Prostate gland (tissue), 2 donors: ENCODE measurements at regions not wholly inside any gene's neighbourhood (a gene's known extent, or its start where the extent isn't known, plus 50 kb on each side); places are given as distances from the start of the nearest gene placed in this dataset.

Source experiments
- POLR2A ChIP-seq: fragments of 450-650 bp; IDR thresholded peaks from one replicate; pipeline ENCODE4 v1.6.1; 2016; ENCODE audit warnings: antibody characterized with exemption, mild to moderate bottlenecking
- POLR2AphosphoS5 ChIP-seq: sonication (generic); formaldehyde crosslinking; IDR thresholded peaks from one replicate; pipeline ENCODE4 v1.6.1; 2017; ENCODE audit warnings: antibody characterized with exemption
- TF ChIP-seq, protein P1 (sequence below), 4 experiments: fragments of 200-600 bp in 2 of 4; fragments of 450-650 bp in 2 of 4; sonication (generic) in 2 of 4; IDR thresholded peaks; 1 replicate in 3 of 4; 2 replicates in 1 of 4; pipeline ENCODE4 v1.5.1; 2016 to 2019; ENCODE audit warnings: antibody characterized with exemption in 4 of 4, mild to moderate bottlenecking in 2 of 4, moderate library complexity in 2 of 4

- TF ChIP-seq POLR2A (no peak), POLR2AphosphoS5 (no peak)
- TF ChIP-seq, protein P1, sequence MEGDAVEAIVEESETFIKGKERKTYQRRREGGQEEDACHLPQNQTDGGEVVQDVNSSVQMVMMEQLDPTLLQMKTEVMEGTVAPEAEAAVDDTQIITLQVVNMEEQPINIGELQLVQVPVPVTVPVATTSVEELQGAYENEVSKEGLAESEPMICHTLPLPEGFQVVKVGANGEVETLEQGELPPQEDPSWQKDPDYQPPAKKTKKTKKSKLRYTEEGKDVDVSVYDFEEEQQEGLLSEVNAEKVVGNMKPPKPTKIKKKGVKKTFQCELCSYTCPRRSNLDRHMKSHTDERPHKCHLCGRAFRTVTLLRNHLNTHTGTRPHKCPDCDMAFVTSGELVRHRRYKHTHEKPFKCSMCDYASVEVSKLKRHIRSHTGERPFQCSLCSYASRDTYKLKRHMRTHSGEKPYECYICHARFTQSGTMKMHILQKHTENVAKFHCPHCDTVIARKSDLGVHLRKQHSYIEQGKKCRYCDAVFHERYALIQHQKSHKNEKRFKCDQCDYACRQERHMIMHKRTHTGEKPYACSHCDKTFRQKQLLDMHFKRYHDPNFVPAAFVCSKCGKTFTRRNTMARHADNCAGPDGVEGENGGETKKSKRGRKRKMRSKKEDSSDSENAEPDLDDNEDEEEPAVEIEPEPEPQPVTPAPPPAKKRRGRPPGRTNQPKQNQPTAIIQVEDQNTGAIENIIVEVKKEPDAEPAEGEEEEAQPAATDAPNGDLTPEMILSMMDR (IDR thresholded peaks at IDR 0.05): no peak
Measured at GRCh38 chr10:124286621-124287020, 132.1 kb downstream of the OAT start.
